OCI-LY7 (cell line): ENCODE measurements at regions not wholly inside any gene's neighbourhood (a gene's known extent, or its start where the extent isn't known, plus 50 kb on each side); places are given as distances from the start of the nearest gene placed in this dataset.

ENCODE experiments used
- EZH2phosphoT487 ChIP-seq: fragments of 200-600 bp; sonication (generic); IDR thresholded peaks from 2 replicates; pipeline ENCODE4 v1.6.1; 2018; ENCODE audit warnings: low read depth, borderline replicate concordance, mild to moderate bottlenecking, mixed run types, antibody characterized with exemption, low read length, moderate library complexity, mixed read lengths
- TF ChIP-seq, protein P1 (sequence below): fragments of 200-600 bp; sonication (generic); conservative IDR thresholded peaks from 2 replicates; pipeline ENCODE4 v1.5.1; 2014; ENCODE audit warnings: mild to moderate bottlenecking, antibody characterized with exemption, low read length, moderate library complexity, mixed read lengths

DNA sequence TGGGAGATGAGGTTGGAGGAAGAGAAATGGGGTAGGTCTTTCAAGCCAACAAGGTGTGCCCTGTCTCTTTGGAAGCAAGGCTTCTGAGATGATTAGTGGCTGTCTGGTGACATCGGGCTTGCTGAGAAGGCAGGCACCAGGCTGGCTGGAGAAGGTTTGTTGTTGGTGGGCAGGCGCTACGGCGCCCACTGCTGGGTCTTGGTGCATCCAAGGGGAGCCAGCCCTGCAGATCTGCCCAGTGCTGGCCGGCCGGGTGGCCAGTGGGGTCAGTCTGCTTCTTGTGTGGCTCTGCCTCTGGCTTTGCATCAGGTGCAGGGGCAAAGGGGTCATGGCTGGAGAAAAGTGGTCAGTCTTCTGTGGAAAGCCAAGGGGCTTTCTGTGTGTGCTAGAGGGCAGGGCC lies 126.2 kb downstream of the TLR5 start:
- TF ChIP-seq, protein P1, sequence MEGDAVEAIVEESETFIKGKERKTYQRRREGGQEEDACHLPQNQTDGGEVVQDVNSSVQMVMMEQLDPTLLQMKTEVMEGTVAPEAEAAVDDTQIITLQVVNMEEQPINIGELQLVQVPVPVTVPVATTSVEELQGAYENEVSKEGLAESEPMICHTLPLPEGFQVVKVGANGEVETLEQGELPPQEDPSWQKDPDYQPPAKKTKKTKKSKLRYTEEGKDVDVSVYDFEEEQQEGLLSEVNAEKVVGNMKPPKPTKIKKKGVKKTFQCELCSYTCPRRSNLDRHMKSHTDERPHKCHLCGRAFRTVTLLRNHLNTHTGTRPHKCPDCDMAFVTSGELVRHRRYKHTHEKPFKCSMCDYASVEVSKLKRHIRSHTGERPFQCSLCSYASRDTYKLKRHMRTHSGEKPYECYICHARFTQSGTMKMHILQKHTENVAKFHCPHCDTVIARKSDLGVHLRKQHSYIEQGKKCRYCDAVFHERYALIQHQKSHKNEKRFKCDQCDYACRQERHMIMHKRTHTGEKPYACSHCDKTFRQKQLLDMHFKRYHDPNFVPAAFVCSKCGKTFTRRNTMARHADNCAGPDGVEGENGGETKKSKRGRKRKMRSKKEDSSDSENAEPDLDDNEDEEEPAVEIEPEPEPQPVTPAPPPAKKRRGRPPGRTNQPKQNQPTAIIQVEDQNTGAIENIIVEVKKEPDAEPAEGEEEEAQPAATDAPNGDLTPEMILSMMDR, result no peak
- TF ChIP-seq EZH2phosphoT487, result no peak
